ENCODE measurements at regions not wholly inside any gene's neighbourhood (a gene's known extent, or its start where the extent isn't known, plus 50 kb on each side); places are given as distances from the start of the nearest gene placed in this dataset.

DNA sequence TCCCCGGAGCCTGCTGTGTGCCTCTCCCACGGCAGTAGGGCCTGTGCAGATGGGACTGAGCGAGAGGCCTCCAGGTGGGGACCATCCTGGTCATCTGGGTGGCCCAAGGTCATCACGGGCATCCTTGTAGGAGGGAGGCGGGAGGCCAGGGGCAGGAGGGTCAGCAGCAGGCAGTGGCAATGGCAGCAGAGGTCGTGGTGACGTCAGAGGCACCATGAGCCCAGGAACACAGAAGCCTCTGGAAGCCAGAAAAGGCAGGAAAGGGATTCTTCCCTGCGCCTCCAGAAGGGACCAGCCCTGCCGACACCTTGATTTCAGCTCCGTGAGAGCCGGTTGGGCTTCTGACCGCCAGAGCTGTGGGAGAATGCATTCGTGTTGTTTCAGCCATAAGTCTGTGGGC, 190.3 kb downstream of the BANP start:
- no peak for TF ChIP-seq ELK1 (IDR thresholded peaks at IDR 0.05; ENCODE audit: low read depth, low read length)
- no peak for TF ChIP-seq POLR2A (IDR thresholded peaks at IDR 0.05; ENCODE audit: low read length)
- no peak for TF ChIP-seq CTCF (IDR thresholded peaks at IDR 0.05)
- no peak for TF ChIP-seq KDM5A (IDR thresholded peaks at IDR 0.05)
